Tibial nerve (tissue), 4 donors: ENCODE measurements at regions not wholly inside any gene's neighbourhood (a gene's known extent, or its start where the extent isn't known, plus 50 kb on each side); places are given as distances from the start of the nearest gene placed in this dataset.

Experiments used
- DNase-seq, 2 donors: peaks; one replicate each; pipeline ENCODE4 v3.0.0-alpha.2; 2019; ENCODE audit warnings: low spot score in 2 of 2
- H3K27ac ChIP-seq, 4 donors: fragments of 200-600 bp; sonication (generic) in 3 of 4; one replicate each; pipeline ENCODE4 v1.5.1; 2017 to 2019; ENCODE audit warnings: mild to moderate bottlenecking in 1 of 4
- H3K27me3 ChIP-seq, 2 donors: fragments of 200-600 bp; sonication (generic) in 1 of 2; one replicate each; pipeline versions ENCODE4 v1.5.1 to v1.6.0; 2017 to 2019
- H3K36me3 ChIP-seq, 3 donors: fragments of 200-600 bp; sonication (generic); one replicate each; pipeline ENCODE4 v1.5.1; 2018 to 2019
- H3K4me1 ChIP-seq, 4 donors: fragments of 200-600 bp; sonication (generic) in 3 of 4; one replicate each; pipeline ENCODE4 v1.5.1; 2017 to 2019
- H3K4me3 ChIP-seq, 4 donors: fragments of 200-600 bp; sonication (generic) in 3 of 4; one replicate each; pipeline ENCODE4 v1.5.1; 2017 to 2019; ENCODE audit warnings: mild to moderate bottlenecking in 1 of 4, moderate library complexity in 1 of 4
- H3K9me3 ChIP-seq, 4 donors: fragments of 200-600 bp; sonication (generic) in 3 of 4; one replicate each; pipeline ENCODE4 v1.5.1; 2017 to 2019
- CTCF ChIP-seq, 5 experiments: fragments of 200-600 bp in 3 of 5; fragments of 450-650 bp in 2 of 5; sonication (generic) in 3 of 5; IDR thresholded peaks; one replicate each; pipeline ENCODE4 v1.5.1; 2016 to 2019; ENCODE audit warnings: antibody characterized with exemption in 5 of 5, mild to moderate bottlenecking in 3 of 5, moderate library complexity in 2 of 5
- EP300 ChIP-seq, 2 donors: sonication (generic); formaldehyde crosslinking; IDR thresholded peaks; one replicate each; pipeline ENCODE4 v1.6.1; 2017; ENCODE audit warnings: antibody characterized with exemption in 2 of 2, mild to moderate bottlenecking in 1 of 2
- POLR2A ChIP-seq, 2 donors: fragments of 450-650 bp; IDR thresholded peaks; one replicate each; pipeline ENCODE4 v1.6.1; 2017; ENCODE audit warnings: antibody characterized with exemption in 2 of 2, mild to moderate bottlenecking in 2 of 2, moderate library complexity in 2 of 2
- WGBS, 2 donors: methylation state at CpG; one replicate each; pipeline ENCODE4 v1.1.5; 2018; 5-methylcytosine and 5-hydroxymethylcytosine counted together

- no peaks in the 10 kb centered on the region for H3K27me3 ChIP-seq
- H3K4me3 ChIP-seq, result no peak overlapping the region
- H3K4me1 ChIP-seq, result no peaks in the 10 kb centered on the region
- H3K36me3 ChIP-seq, result no peaks in the 10 kb centered on the region
- H3K9me3 ChIP-seq, result peaks cover 0 to 2% (median 0%) of the 10 kb centered on the region in 4 donors
- H3K27ac ChIP-seq, result no peak overlapping the region
- no peak for TF ChIP-seq EP300 (IDR thresholded peaks at IDR 0.05)
- no peak for TF ChIP-seq CTCF (IDR thresholded peaks at IDR 0.05)
- no peak for TF ChIP-seq POLR2A (IDR thresholded peaks at IDR 0.05)
- DNase-seq, result no peak
- WGBS, 2 donors, result 88 to 100% methylated on average over 1 of the region's 1 CpG
Measured at GRCh38 chr2:96438589-96438988, 66.6 kb downstream of the NEURL3 start.

GRCh38 chr2:96437512-96437911 is 67.6 kb downstream of the NEURL3 start:
- no peaks in the 10 kb centered on the region for H3K4me1 ChIP-seq

GRCh38 chr2:96436961-96437360 is 68.2 kb downstream of the NEURL3 start:
- TF ChIP-seq EP300 (IDR thresholded peaks at IDR 0.05) (no peak), CTCF (IDR thresholded peaks at IDR 0.05) (no peak), POLR2A (IDR thresholded peaks at IDR 0.05) (no peak)
- 61 to 69% methylated on average over 2 of the region's 2 CpGs for WGBS, 2 donors
- Histone ChIP-seq H3K27me3 (no peaks in the 10 kb centered on the region), H3K4me3 (no peak overlapping the region), H3K9me3 (peaks cover 0 to 2% (median 0%) of the 10 kb centered on the region in 4 donors), H3K36me3 (no peaks in the 10 kb centered on the region), H3K27ac (no peak overlapping the region), H3K4me1 (no peaks in the 10 kb centered on the region)
- DNase-seq, result no peak

More at GRCh38 chr2:96437512-96437911, 67.6 kb downstream of the NEURL3 start:
- no peak overlapping the region for H3K27ac ChIP-seq
- 70 to 83% methylated on average over 2 of the region's 2 CpGs for WGBS, 2 donors
- TF ChIP-seq EP300 (IDR thresholded peaks at IDR 0.05) (no peak), POLR2A (IDR thresholded peaks at IDR 0.05) (no peak), CTCF (IDR thresholded peaks at IDR 0.05) (no peak)
- no peaks in the 10 kb centered on the region for H3K27me3 ChIP-seq
- H3K9me3 ChIP-seq, result peaks cover 0 to 2% (median 0%) of the 10 kb centered on the region in 4 donors
- H3K36me3 ChIP-seq, result no peaks in the 10 kb centered on the region
- no peak overlapping the region for H3K4me3 ChIP-seq
- DNase-seq, result no peak

GRCh38 chr2:96436416-96436815 is 68.7 kb downstream of the NEURL3 start:
- TF ChIP-seq POLR2A (IDR thresholded peaks at IDR 0.05), result no peak
- TF ChIP-seq EP300 (IDR thresholded peaks at IDR 0.05), result no peak
- no peak for TF ChIP-seq CTCF (IDR thresholded peaks at IDR 0.05)
- no peaks in the 10 kb centered on the region for H3K4me1 ChIP-seq
- H3K27ac ChIP-seq, result no peak overlapping the region
- 47 to 48% methylated on average over 2 of the region's 2 CpGs for WGBS, 2 donors
- no peak overlapping the region for H3K4me3 ChIP-seq
- H3K9me3 ChIP-seq, result peaks cover 0 to 2% (median 0%) of the 10 kb centered on the region in 4 donors
- no peaks in the 10 kb centered on the region for H3K27me3 ChIP-seq
- DNase-seq, result no peak
- H3K36me3 ChIP-seq, result no peaks in the 10 kb centered on the region

- Histone ChIP-seq H3K27ac (no peak overlapping the region), H3K27me3 (no peaks in the 10 kb centered on the region), H3K4me3 (no peak overlapping the region), H3K9me3 (peaks cover 0 to 9% (median 0%) of the 10 kb centered on the region in 4 donors), H3K4me1 (no peaks in the 10 kb centered on the region), H3K36me3 (no peaks in the 10 kb centered on the region)
- 84 to 93% methylated on average over 6 of the region's 6 CpGs for WGBS, 2 donors
- TF ChIP-seq CTCF (IDR thresholded peaks at IDR 0.05) (no peak), POLR2A (IDR thresholded peaks at IDR 0.05) (no peak)
- DNase-seq, result no peak
Measured at GRCh38 chr2:96431319-96431718, 73.8 kb downstream of the NEURL3 start.
